H1 (cell line): ENCODE measurements at regions not wholly inside any gene's neighbourhood (a gene's known extent, or its start where the extent isn't known, plus 50 kb on each side); places are given as distances from the start of the nearest gene placed in this dataset.

Experiments used
- ATF3 ChIP-seq: IDR thresholded peaks from 2 replicates; pipeline ENCODE4 v1.6.1; 2011; ENCODE audit warnings: low read depth, mild to moderate bottlenecking, low read length; ENCODE audit not compliant: insufficient read depth
- BACH1 ChIP-seq: IDR thresholded peaks from 2 replicates; pipeline ENCODE4 v1.6.1; 2012; ENCODE audit warnings: low read length, improper control_type of control experiment
- BCL11A ChIP-seq, 2 experiments: IDR thresholded peaks; one replicate each; pipeline ENCODE4 v1.6.1; 2011; ENCODE audit warnings: low read depth in 2 of 2, low read length in 2 of 2, mild to moderate bottlenecking in 2 of 2
- CBX8 ChIP-seq: fragments of 300-800, 300-1000 bp; sonication (generic); IDR thresholded peaks from 2 replicates; pipeline ENCODE4 v1.7.1; 2016; ENCODE audit warnings: low read depth, low read length, borderline replicate concordance
- CHD7 ChIP-seq: fragments of 300-600 bp; sonication (generic); IDR thresholded peaks from 2 replicates; pipeline ENCODE4 v1.7.1; 2012; ENCODE audit warnings: low read length, moderate library complexity, mild to moderate bottlenecking, inconsistent platforms; ENCODE audit not compliant: insufficient replicate concordance
- KDM1A ChIP-seq: fragments of 200-600, 300-600 bp; sonication (generic); IDR thresholded peaks from 2 replicates; pipeline ENCODE4 v1.7.1; 2016; ENCODE audit warnings: mild to moderate bottlenecking, low read length, borderline replicate concordance
- POLR2AphosphoS5 ChIP-seq: IDR thresholded peaks from 2 replicates; pipeline ENCODE4 v1.6.1; 2011; ENCODE audit warnings: low read depth, low read length
- POU5F1 ChIP-seq: IDR thresholded peaks from 2 replicates; pipeline ENCODE4 v1.6.1; 2011; ENCODE audit warnings: low read depth, mild to moderate bottlenecking, low read length, moderate library complexity
- RXRA ChIP-seq: IDR thresholded peaks from 2 replicates; pipeline ENCODE4 v1.6.1; 2011; ENCODE audit warnings: low read depth, mild to moderate bottlenecking, low read length, moderate library complexity; ENCODE audit not compliant: insufficient read depth
- YY1 ChIP-seq: IDR thresholded peaks from 2 replicates; pipeline ENCODE4 v1.6.1; 2011; ENCODE audit warnings: low read depth, mild to moderate bottlenecking, low read length
- ZNF274 ChIP-seq: IDR thresholded peaks from 2 replicates; pipeline ENCODE4 v1.7.0; 2012; ENCODE audit warnings: low read length, borderline replicate concordance; ENCODE audit errors: extremely low read depth

- no peak for TF ChIP-seq CHD7
- no peak for TF ChIP-seq POLR2AphosphoS5
- no peak for TF ChIP-seq KDM1A
- no peak for TF ChIP-seq ATF3
- TF ChIP-seq YY1: no peak
- no peak for TF ChIP-seq ZNF274
- no peak for TF ChIP-seq CBX8
- no peak for TF ChIP-seq POU5F1
- TF ChIP-seq BCL11A (IDR thresholded peaks at IDR 0.05; ENCODE audit: low read depth in 2 of 2, low read length in 2 of 2): no peak
- no peak for TF ChIP-seq BACH1
- TF ChIP-seq RXRA: no peak
These were observed 91.9 kb upstream of the BCL2L14 start (continued) for GRCh38 chr12:11978726-11979384.
